ENCODE measurements at regions not wholly inside any gene's neighbourhood (a gene's known extent, or its start where the extent isn't known, plus 50 kb on each side); places are given as distances from the start of the nearest gene placed in this dataset.

GRCh38 chr16:51012396-51012795, 138.7 kb downstream of the SALL1 start:
- no peaks in the 10 kb centered on the region for H3K27me3 ChIP-seq
- H3K4me3 ChIP-seq, result no peak overlapping the region
- no peak for DNase-seq
- no peak for TF ChIP-seq POLR2A (IDR thresholded peaks at IDR 0.05)
- TF ChIP-seq, protein P1, sequence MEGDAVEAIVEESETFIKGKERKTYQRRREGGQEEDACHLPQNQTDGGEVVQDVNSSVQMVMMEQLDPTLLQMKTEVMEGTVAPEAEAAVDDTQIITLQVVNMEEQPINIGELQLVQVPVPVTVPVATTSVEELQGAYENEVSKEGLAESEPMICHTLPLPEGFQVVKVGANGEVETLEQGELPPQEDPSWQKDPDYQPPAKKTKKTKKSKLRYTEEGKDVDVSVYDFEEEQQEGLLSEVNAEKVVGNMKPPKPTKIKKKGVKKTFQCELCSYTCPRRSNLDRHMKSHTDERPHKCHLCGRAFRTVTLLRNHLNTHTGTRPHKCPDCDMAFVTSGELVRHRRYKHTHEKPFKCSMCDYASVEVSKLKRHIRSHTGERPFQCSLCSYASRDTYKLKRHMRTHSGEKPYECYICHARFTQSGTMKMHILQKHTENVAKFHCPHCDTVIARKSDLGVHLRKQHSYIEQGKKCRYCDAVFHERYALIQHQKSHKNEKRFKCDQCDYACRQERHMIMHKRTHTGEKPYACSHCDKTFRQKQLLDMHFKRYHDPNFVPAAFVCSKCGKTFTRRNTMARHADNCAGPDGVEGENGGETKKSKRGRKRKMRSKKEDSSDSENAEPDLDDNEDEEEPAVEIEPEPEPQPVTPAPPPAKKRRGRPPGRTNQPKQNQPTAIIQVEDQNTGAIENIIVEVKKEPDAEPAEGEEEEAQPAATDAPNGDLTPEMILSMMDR (IDR thresholded peaks at IDR 0.05), result no peak
- no peak overlapping the region for H3K27ac ChIP-seq
- H3K36me3 ChIP-seq (replicated peaks in 1 of 2), result no peaks in the 10 kb centered on the region
- no peaks in the 10 kb centered on the region for H3K4me1 ChIP-seq (replicated peaks in 1 of 2)
- H3K9me3 ChIP-seq (replicated peaks in 1 of 3), result peaks cover 0 to 5% (median 0%) of the 10 kb centered on the region in 3 donors
- intact Hi-C loops (cut with DNase I), result no loop called here
- WGBS, 4 donors, result 11 to 44% (median 27%) methylated on average over 3 to 4 of the region's 4 CpGs

- Histone ChIP-seq H3K4me1 (replicated peaks in 1 of 2) (no peaks in the 10 kb centered on the region), H3K36me3 (replicated peaks in 1 of 2) (no peaks in the 10 kb centered on the region), H3K27ac (no peak overlapping the region), H3K4me3 (no peak overlapping the region), H3K27me3 (no peaks in the 10 kb centered on the region), H3K9me3 (replicated peaks in 1 of 3) (peaks cover 0 to 5% (median 0%) of the 10 kb centered on the region in 3 donors)
- 52 to 67% (median 58%) methylated on average over 4 of the region's 4 CpGs for WGBS, 4 donors
- intact Hi-C loops (cut with DNase I), result no loop called here
- no peak for DNase-seq
- TF ChIP-seq POLR2A (IDR thresholded peaks at IDR 0.05), result no peak
- TF ChIP-seq, protein P1 (IDR thresholded peaks at IDR 0.05), result no peak
Observed at GRCh38 chr16:51010817-51011216, 140.3 kb downstream of the SALL1 start.

GRCh38 chr16:51009813-51010212, 141.3 kb downstream of the SALL1 start:
- no peaks in the 10 kb centered on the region for H3K36me3 ChIP-seq (replicated peaks in 1 of 2)
- intact Hi-C loops (cut with DNase I), result no loop called here

GRCh38 chr16:51009359-51009758, 141.7 kb downstream of the SALL1 start:
- no peak for DNase-seq
- H3K4me1 ChIP-seq (replicated peaks in 1 of 2), result no peaks in the 10 kb centered on the region
- WGBS, 4 donors, result 83 to 86% (median 86%) methylated on average over 3 of the region's 3 CpGs
- intact Hi-C loops (cut with DNase I), result no loop called here
- H3K4me3 ChIP-seq, result no peak overlapping the region
- H3K36me3 ChIP-seq (replicated peaks in 1 of 2), result no peaks in the 10 kb centered on the region
- peaks cover 0 to 5% (median 0%) of the 10 kb centered on the region in 3 donors for H3K9me3 ChIP-seq (replicated peaks in 1 of 3)
- no peak overlapping the region for H3K27ac ChIP-seq
- no peak for TF ChIP-seq POLR2A (IDR thresholded peaks at IDR 0.05)
- TF ChIP-seq, protein P1 (IDR thresholded peaks at IDR 0.05), result no peak
- H3K27me3 ChIP-seq, result no peaks in the 10 kb centered on the region

More at GRCh38 chr16:51009813-51010212, 141.3 kb downstream of the SALL1 start:
- DNase-seq, result no peak
- peaks cover 0 to 5% (median 0%) of the 10 kb centered on the region in 3 donors for H3K9me3 ChIP-seq (replicated peaks in 1 of 3)
- TF ChIP-seq, protein P1 (IDR thresholded peaks at IDR 0.05), result no peak
- TF ChIP-seq POLR2A (IDR thresholded peaks at IDR 0.05), result no peak
- no peak overlapping the region for H3K4me3 ChIP-seq
- H3K4me1 ChIP-seq (replicated peaks in 1 of 2), result no peaks in the 10 kb centered on the region
- no peaks in the 10 kb centered on the region for H3K27me3 ChIP-seq
- H3K27ac ChIP-seq, result no peak overlapping the region

Measured in adrenal gland (tissue), 9 donors.